ENCODE measurements at regions not wholly inside any gene's neighbourhood (a gene's known extent, or its start where the extent isn't known, plus 50 kb on each side); places are given as distances from the start of the nearest gene placed in this dataset.

DNA sequence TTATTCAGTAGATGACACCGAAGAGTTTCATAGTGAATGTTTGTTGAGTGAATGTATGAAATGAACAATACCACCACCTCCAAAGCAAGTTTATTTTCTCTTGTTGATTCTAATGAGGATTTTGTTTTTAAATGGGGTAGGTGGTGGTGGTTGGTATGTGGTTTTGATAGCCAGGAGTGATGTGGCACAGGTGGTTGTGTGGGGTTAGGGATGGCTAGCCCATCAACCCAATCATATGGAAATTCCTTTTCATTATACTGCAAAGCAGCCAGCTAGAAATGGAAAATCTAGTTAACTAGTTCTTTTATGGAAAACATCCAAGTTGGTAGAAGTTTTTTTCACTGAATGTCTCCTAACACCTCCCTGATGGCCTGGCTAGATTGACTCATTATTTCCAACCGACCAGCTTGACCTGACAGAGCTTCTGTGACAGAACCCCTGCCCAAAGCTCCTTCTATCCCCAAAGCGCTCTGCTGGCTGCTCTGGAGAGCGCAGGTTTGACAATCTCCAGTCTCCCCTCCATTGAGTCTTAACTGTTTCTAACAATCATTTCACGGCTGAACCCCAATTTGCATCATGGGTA is 376.9 kb downstream of the MTX2 start:
- Mint-ChIP-seq H3K27ac (ENCODE audit: unreplicated experiment) (no peak overlapping the region), H3K4me3 (no peak overlapping the region), H3K27me3 (ENCODE audit: low read depth) (peaks cover 96% of the 10 kb centered on the region), H3K4me1 (no peaks in the 10 kb centered on the region), H3K36me3 (ENCODE audit: low read depth) (no peaks in the 10 kb centered on the region), H3K9me3 (no peaks in the 10 kb centered on the region)
- no peak for DNase-seq (ENCODE audit: low read depth, low spot score)
- TF ChIP-seq, protein P1, sequence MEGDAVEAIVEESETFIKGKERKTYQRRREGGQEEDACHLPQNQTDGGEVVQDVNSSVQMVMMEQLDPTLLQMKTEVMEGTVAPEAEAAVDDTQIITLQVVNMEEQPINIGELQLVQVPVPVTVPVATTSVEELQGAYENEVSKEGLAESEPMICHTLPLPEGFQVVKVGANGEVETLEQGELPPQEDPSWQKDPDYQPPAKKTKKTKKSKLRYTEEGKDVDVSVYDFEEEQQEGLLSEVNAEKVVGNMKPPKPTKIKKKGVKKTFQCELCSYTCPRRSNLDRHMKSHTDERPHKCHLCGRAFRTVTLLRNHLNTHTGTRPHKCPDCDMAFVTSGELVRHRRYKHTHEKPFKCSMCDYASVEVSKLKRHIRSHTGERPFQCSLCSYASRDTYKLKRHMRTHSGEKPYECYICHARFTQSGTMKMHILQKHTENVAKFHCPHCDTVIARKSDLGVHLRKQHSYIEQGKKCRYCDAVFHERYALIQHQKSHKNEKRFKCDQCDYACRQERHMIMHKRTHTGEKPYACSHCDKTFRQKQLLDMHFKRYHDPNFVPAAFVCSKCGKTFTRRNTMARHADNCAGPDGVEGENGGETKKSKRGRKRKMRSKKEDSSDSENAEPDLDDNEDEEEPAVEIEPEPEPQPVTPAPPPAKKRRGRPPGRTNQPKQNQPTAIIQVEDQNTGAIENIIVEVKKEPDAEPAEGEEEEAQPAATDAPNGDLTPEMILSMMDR (conservative IDR thresholded peaks at IDR 0.05): no peak

DNA sequence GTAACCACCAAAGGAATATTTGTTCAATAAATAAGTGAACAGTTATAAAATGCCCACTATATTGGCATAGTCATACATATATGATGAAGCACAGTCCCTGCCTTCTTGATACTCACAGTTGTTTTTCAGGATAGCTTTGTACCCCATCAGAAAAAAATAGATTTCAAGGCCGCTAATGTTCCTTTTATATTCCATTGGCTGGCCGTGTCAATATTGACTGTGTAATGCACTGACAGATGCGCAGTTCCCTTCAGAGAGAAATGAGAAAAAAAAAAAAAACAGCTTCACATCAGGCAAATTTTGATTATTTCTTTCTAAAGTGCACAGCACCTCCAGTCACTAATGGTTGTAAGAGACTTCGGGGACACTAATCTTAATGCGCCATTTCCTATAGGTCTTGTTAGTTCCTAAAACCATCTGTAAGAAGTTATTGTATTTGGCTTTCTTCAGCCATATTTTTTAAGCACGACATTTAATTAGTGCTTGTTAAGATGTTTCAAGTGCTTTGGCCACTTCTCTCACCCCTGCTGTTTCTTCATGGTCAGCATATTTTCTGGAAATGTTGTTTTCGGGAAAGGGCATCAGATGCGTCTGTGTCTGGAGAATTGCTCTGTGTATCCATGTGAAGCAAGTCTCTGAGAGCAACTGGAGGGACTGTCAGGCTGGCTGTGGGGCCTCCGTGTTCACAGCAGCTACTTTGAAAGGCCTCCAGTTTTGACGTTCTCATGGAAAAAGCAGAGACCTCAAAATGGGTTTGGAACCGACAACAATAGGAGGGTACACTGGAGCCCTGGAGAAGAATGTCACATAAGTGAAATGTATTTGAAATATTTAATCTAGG is 378.3 kb downstream of the MTX2 start:
- no peaks in the 10 kb centered on the region for H3K9me3 Mint-ChIP-seq
- no peak for DNase-seq (ENCODE audit: low read depth, low spot score)
- no peaks in the 10 kb centered on the region for H3K4me1 Mint-ChIP-seq
- H3K4me3 Mint-ChIP-seq: no peak overlapping the region
- no peak overlapping the region for H3K27ac Mint-ChIP-seq (ENCODE audit: unreplicated experiment)
- H3K36me3 Mint-ChIP-seq (ENCODE audit: low read depth): no peaks in the 10 kb centered on the region
- peaks cover 91% of the 10 kb centered on the region for H3K27me3 Mint-ChIP-seq (ENCODE audit: low read depth)
- TF ChIP-seq, protein P1 (conservative IDR thresholded peaks at IDR 0.05): no peak

DNA sequence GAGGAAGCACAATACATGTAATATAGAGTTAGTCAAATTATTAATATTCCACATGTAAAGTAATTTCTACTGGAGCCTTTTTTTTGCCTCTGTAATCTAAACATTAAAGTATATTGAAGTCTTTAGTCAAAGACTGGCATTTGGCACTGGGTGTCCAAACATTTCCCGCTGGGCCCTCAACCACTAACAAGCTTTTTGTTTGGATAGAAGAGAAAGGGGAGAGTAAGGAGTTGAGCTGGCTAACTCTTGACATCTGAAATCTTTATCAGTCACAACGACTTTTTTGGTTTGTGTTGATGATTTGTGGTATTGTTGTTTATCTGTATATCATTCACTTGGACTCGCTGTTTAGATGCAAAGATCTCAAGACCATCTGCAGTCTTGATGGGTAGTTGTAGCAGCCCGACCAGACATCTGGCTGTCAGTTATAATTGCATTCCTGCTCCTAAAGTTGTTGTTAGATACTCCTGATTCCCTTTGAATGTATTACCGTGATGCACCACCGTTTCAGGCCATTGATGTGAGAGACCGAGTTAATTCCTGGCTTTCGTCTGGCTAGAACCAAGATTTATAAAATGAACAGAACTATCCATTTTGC is 379.6 kb downstream of the MTX2 start:
- DNase-seq (ENCODE audit: low read depth, low spot score): no peak
- Mint-ChIP-seq H3K9me3 (no peaks in the 10 kb centered on the region), H3K27ac (ENCODE audit: unreplicated experiment) (no peak overlapping the region), H3K36me3 (ENCODE audit: low read depth) (no peaks in the 10 kb centered on the region), H3K27me3 (ENCODE audit: low read depth) (peaks cover 90% of the 10 kb centered on the region), H3K4me3 (no peak overlapping the region), H3K4me1 (peaks cover 2% of the 10 kb centered on the region)
- TF ChIP-seq, protein P1 (conservative IDR thresholded peaks at IDR 0.05): no peak

DNA sequence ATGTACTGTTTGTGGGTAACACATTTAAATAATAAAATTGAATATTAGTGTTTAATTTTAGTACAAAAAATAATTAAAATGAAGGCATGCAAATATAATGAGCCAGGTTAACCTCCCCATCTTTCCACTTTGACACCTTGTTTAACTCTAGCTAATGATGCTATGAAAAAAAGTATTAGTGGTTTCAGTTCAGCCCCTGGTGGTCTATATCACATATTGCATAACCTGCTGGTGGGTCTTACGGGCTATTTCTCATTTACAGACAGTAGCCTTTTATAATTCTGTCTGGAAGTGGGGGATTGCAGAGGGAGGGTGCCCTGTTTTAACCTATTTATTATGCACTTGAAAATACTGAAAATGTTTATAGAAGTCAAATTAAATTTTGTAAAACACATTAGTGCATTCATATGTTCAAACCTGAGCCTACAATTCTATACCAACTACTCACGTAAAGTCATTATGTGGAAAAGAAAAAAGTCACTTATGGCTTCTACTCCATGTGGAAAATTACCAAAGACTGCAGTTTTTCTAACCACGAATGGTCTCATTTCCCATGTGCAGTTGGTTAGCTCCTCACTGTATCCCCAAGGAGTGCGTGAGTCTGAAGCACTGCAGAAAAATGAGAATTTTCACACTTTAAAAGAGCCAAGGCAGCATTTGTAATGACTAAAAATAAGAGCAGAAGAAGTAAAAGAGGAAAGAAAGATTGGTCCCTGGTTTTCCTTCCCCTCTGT is 381.0 kb downstream of the MTX2 start:
- no peak overlapping the region for H3K27ac Mint-ChIP-seq (ENCODE audit: unreplicated experiment)
- H3K9me3 Mint-ChIP-seq: no peaks in the 10 kb centered on the region
- no peak overlapping the region for H3K4me3 Mint-ChIP-seq
- peaks cover 87% of the 10 kb centered on the region for H3K27me3 Mint-ChIP-seq (ENCODE audit: low read depth)
- TF ChIP-seq, protein P1 (conservative IDR thresholded peaks at IDR 0.05): peak; percentile 53
- peaks cover 3% of the 10 kb centered on the region for H3K4me1 Mint-ChIP-seq
- no peak for DNase-seq (ENCODE audit: low read depth, low spot score)
- H3K36me3 Mint-ChIP-seq (ENCODE audit: low read depth): no peaks in the 10 kb centered on the region

DNA sequence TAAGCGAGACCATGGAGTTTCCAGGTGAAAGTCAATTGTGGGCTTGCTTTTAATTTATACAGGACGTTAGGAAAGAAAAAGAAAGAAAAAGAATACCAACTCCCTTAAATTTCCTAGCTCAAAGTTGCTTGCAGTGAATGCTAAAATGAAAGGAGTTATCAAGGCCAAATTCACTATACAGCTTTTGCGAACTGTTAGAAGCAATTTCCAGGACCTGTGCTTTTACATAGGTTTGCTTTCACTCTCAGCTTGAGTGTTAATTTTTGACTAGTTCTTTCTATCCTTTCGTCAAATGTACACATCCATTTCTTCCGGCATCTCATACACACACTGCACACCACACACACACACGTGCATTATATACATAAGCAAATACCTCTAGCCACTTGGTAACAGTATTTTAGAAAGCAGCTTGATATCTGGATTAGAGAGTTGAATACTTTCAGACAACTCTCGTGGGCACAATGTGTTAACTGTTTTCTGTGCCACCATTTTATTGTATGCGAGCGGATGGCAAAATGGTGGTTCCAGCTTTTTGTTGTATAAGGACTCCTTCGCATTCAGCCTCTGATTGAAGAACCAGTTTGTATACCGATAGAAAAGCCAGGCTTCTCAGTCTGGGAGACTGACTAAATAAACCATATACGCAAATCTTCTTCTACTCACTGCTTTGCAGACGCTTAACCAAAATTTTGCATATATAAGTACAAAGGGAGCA is 381.8 kb downstream of the MTX2 start:
- H3K9me3 Mint-ChIP-seq: no peaks in the 10 kb centered on the region
- TF ChIP-seq, protein P1 (conservative IDR thresholded peaks at IDR 0.05): no peak
- no peak for DNase-seq (ENCODE audit: low read depth, low spot score)
- H3K27ac Mint-ChIP-seq (ENCODE audit: unreplicated experiment): no peak overlapping the region
- H3K4me3 Mint-ChIP-seq: no peak overlapping the region
- H3K27me3 Mint-ChIP-seq (ENCODE audit: low read depth): peaks cover 87% of the 10 kb centered on the region
- H3K4me1 Mint-ChIP-seq: peaks cover 3% of the 10 kb centered on the region
- H3K36me3 Mint-ChIP-seq (ENCODE audit: low read depth): no peaks in the 10 kb centered on the region

All from neural crest cell (in vitro differentiated cells).